ENCODE measurements at regions not wholly inside any gene's neighbourhood (a gene's known extent, or its start where the extent isn't known, plus 50 kb on each side); places are given as distances from the start of the nearest gene placed in this dataset.
"Not testable (repeated sequence)": the region's sequence is repeated elsewhere in the genome, so short reads cannot be mapped to it uniquely, and the experiment has no call there.

DNA sequence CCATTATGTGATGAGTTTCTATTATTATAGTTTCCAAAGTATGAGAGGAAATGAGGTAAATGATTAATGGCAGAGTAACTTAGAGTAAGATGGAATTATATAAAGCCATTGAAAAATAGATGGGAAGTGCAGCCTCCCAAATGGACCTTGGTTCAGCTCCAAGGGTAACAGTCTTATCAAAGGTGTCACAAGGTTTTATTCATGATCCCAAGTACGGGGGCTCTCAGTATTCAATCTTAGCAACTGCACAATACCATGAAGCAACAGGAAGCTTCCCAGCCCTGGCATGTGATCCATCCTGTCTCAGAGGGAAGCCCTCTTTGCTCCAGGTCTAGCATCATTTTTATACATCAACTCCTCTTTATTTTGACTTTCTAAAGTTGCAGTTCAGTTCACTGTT is 948.2 kb downstream of the GALC start:
- no peaks in the 10 kb centered on the region for H3K4me1 ChIP-seq (ENCODE audit: control extremely low read depth in 1 of 4, control insufficient read depth in 4 of 4, insufficient read depth in 4 of 4, low read length in 3 of 4)
- no peak for DNase-seq
- ChIA-PET CTCF (no interaction called here), POLR2A (no interaction called here)
- no peaks in the 10 kb centered on the region for H3K27me3 ChIP-seq (replicated peaks in 2 of 5; ENCODE audit: control insufficient read depth in 4 of 5, insufficient read depth in 5 of 5, low read length in 4 of 5)
- H3K9me3 ChIP-seq (ENCODE audit: control extremely low read depth in 1 of 5, control insufficient read depth in 4 of 5, insufficient read depth in 2 of 5, low read depth in 1 of 5, low read length in 4 of 5): no peaks in the 10 kb centered on the region
- H3K27ac ChIP-seq (ENCODE audit: insufficient read depth in 1 of 2, low read depth in 1 of 2, low read length in 2 of 2, poor library complexity in 1 of 2, severe bottlenecking in 2 of 2): no peak overlapping the region
- 67% methylated on average over 1 of the region's 1 CpG for WGBS (ENCODE audit: insufficient coverage)
- no peaks in the 10 kb centered on the region for H3K36me3 ChIP-seq (ENCODE audit: control insufficient read depth in 4 of 4, insufficient read depth in 4 of 4, low read length in 3 of 4)
- H3K4me3 ChIP-seq (ENCODE audit: control insufficient read depth in 1 of 7, extremely low read depth in 1 of 7, insufficient read depth in 4 of 7, low read depth in 2 of 7, low read length in 6 of 7): no peak overlapping the region

DNA sequence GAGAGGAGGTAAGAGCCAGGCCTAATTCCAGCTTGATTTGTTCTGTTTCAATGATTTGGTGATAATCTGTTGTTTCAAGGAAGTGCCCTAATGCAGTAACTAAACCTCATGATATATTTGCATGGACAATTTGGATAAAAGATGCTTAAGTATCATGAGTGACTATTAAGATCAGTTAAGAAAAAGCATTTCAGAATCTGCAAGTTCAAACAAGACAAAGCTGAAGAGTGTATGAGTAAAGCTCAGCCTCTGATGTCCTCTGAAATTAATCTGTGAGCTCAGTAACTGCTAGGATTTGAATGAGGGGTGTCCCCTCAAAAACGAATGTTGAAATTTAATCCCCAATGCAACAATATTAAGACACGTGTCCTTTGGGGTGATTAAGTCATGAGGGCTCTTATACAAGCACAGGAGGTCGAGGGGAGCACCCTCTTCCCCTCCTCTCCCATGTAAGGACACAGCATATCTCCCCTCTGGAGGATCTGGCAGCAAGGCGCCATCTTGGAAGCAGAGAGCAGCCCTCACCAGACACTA is 949.2 kb downstream of the GALC start:
- ChIA-PET POLR2A (no interaction called here), CTCF (no interaction called here)
- DNase-seq: no peak
- H3K9me3 ChIP-seq (ENCODE audit: control extremely low read depth in 1 of 5, control insufficient read depth in 4 of 5, insufficient read depth in 2 of 5, low read depth in 1 of 5, low read length in 4 of 5): no peaks in the 10 kb centered on the region
- H3K4me1 ChIP-seq (ENCODE audit: control extremely low read depth in 1 of 4, control insufficient read depth in 4 of 4, insufficient read depth in 4 of 4, low read length in 3 of 4): no peaks in the 10 kb centered on the region
- no peak overlapping the region for H3K27ac ChIP-seq (ENCODE audit: insufficient read depth in 1 of 2, low read depth in 1 of 2, low read length in 2 of 2, poor library complexity in 1 of 2, severe bottlenecking in 2 of 2)
- H3K36me3 ChIP-seq (ENCODE audit: control insufficient read depth in 4 of 4, insufficient read depth in 4 of 4, low read length in 3 of 4): no peaks in the 10 kb centered on the region
- 89% methylated on average over 4 of the region's 4 CpGs for WGBS (ENCODE audit: insufficient coverage)
- H3K4me3 ChIP-seq (ENCODE audit: control insufficient read depth in 1 of 7, extremely low read depth in 1 of 7, insufficient read depth in 4 of 7, low read depth in 2 of 7, low read length in 6 of 7): no peak overlapping the region
- H3K27me3 ChIP-seq (replicated peaks in 2 of 5; ENCODE audit: control insufficient read depth in 4 of 5, insufficient read depth in 5 of 5, low read length in 4 of 5): no peaks in the 10 kb centered on the region

DNA sequence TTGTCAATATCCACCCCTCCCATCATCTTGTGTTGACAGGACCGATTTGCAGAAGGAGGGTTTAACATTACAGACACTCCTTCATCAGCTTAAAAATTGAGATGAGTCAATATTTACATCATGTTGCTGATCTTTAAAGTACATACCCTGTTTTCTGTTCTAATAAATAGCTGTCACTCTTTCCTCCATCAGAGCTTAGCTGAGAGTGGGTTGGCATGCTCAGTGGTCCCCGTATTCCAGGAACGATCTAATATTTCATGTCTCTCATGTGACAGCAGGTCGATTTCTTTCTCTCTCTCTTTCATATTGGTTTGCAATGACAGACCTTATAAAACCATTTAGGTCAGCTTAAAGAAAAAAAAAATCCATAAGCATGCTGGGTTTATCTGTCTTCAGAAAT is 950.6 kb downstream of the GALC start:
- ChIA-PET CTCF (no interaction called here), POLR2A (no interaction called here)
- no peaks in the 10 kb centered on the region for H3K9me3 ChIP-seq (ENCODE audit: control extremely low read depth in 1 of 5, control insufficient read depth in 4 of 5, insufficient read depth in 2 of 5, low read depth in 1 of 5, low read length in 4 of 5)
- no peak overlapping the region for H3K4me3 ChIP-seq (ENCODE audit: control insufficient read depth in 1 of 7, extremely low read depth in 1 of 7, insufficient read depth in 4 of 7, low read depth in 2 of 7, low read length in 6 of 7)
- DNase-seq: no peak
- no peaks in the 10 kb centered on the region for H3K36me3 ChIP-seq (ENCODE audit: control insufficient read depth in 4 of 4, insufficient read depth in 4 of 4, low read length in 3 of 4)
- H3K27me3 ChIP-seq (replicated peaks in 2 of 5; ENCODE audit: control insufficient read depth in 4 of 5, insufficient read depth in 5 of 5, low read length in 4 of 5): no peaks in the 10 kb centered on the region
- H3K4me1 ChIP-seq (ENCODE audit: control extremely low read depth in 1 of 4, control insufficient read depth in 4 of 4, insufficient read depth in 4 of 4, low read length in 3 of 4): no peaks in the 10 kb centered on the region
- WGBS (ENCODE audit: insufficient coverage): 100% methylated on average over 1 of the region's 4 CpGs
- no peak overlapping the region for H3K27ac ChIP-seq (ENCODE audit: insufficient read depth in 1 of 2, low read depth in 1 of 2, low read length in 2 of 2, poor library complexity in 1 of 2, severe bottlenecking in 2 of 2)

DNA sequence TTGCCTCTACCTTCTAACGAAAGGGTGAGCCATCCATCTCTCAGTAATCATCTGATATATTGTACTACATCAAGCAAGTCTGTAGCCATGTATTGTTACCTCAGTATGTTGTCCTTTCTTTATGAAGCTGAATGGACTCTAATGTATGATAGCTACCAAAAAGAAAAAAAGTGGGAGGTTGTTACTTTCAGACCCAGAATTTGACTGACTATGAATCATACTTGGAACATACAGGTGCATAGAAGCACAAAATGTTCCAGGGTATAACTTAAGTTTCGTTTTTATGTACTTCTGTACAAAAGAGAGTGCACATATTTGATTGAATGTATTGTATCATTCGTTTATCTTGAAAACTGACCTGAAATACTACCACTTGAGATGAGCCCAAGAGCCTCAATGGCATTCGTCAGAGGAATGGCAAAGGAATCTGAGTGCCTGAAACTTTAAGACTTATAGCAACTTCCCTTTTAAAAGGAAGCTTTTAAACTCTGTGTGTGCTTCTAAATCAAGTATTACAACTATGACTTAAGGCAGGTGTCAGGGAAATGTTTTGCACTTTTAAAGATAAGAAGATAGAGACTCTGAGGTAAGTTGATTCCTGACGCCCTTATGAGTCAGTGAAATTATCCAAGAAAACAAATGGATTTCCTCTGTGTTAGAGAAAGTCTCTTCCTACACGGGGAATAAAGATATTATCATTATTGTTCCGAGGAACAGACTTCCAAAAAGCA is 951.5 kb downstream of the GALC start:
- H3K27ac ChIP-seq (ENCODE audit: insufficient read depth in 1 of 2, low read depth in 1 of 2, low read length in 2 of 2, poor library complexity in 1 of 2, severe bottlenecking in 2 of 2): no peak overlapping the region
- WGBS (ENCODE audit: insufficient coverage): 17% methylated on average over 3 of the region's 7 CpGs
- H3K27me3 ChIP-seq (replicated peaks in 2 of 5; ENCODE audit: control insufficient read depth in 4 of 5, insufficient read depth in 5 of 5, low read length in 4 of 5): no peaks in the 10 kb centered on the region
- H3K9me3 ChIP-seq (ENCODE audit: control extremely low read depth in 1 of 5, control insufficient read depth in 4 of 5, insufficient read depth in 2 of 5, low read depth in 1 of 5, low read length in 4 of 5): no peaks in the 10 kb centered on the region
- ChIA-PET CTCF (no interaction called here), POLR2A (no interaction called here)
- H3K4me1 ChIP-seq (ENCODE audit: control extremely low read depth in 1 of 4, control insufficient read depth in 4 of 4, insufficient read depth in 4 of 4, low read length in 3 of 4): no peaks in the 10 kb centered on the region
- peak overlapping the region in 1 of 7 experiments; percentile 6 for H3K4me3 ChIP-seq (ENCODE audit: control insufficient read depth in 1 of 7, extremely low read depth in 1 of 7, insufficient read depth in 4 of 7, low read depth in 2 of 7, low read length in 6 of 7)
- no peaks in the 10 kb centered on the region for H3K36me3 ChIP-seq (ENCODE audit: control insufficient read depth in 4 of 4, insufficient read depth in 4 of 4, low read length in 3 of 4)
- DNase-seq: no peak

DNA sequence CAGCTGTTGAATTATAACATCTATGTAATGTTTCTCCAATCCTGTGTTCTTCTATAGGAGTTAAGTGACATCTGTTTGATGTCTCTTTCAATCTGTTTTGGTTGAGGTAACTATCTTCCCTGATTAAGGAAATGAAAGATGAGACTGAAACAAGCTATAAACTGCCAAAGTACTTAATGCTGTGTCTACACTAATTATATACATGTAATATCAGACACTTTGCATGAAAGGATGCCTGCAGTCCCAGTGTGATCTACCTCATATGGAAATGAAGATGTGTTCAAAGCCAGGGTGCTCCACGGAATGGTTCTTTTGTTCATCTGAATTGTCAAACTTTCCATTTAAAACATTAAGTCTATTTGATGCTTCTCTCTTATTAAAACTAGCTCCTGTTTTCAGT is 958.3 kb downstream of the GALC start:
- H3K36me3 ChIP-seq (ENCODE audit: control insufficient read depth in 4 of 4, insufficient read depth in 4 of 4, low read length in 3 of 4): no peaks in the 10 kb centered on the region
- no peaks in the 10 kb centered on the region for H3K4me1 ChIP-seq (ENCODE audit: control extremely low read depth in 1 of 4, control insufficient read depth in 4 of 4, insufficient read depth in 4 of 4, low read length in 3 of 4)
- H3K27me3 ChIP-seq (replicated peaks in 2 of 5; ENCODE audit: control insufficient read depth in 4 of 5, insufficient read depth in 5 of 5, low read length in 4 of 5): no peaks in the 10 kb centered on the region
- DNase-seq: no peak
- CTCF ChIA-PET: no interaction called here
- WGBS (ENCODE audit: insufficient coverage): no CpG with 5 or more reads among the region's 1 CpG
- no peak overlapping the region for H3K4me3 ChIP-seq (ENCODE audit: control insufficient read depth in 1 of 7, extremely low read depth in 1 of 7, insufficient read depth in 4 of 7, low read depth in 2 of 7, low read length in 6 of 7)
- POLR2A ChIA-PET: no interaction called here
- no peaks in the 10 kb centered on the region for H3K9me3 ChIP-seq (ENCODE audit: control extremely low read depth in 1 of 5, control insufficient read depth in 4 of 5, insufficient read depth in 2 of 5, low read depth in 1 of 5, low read length in 4 of 5)
- H3K27ac ChIP-seq (ENCODE audit: insufficient read depth in 1 of 2, low read depth in 1 of 2, low read length in 2 of 2, poor library complexity in 1 of 2, severe bottlenecking in 2 of 2): no peak overlapping the region

DNA sequence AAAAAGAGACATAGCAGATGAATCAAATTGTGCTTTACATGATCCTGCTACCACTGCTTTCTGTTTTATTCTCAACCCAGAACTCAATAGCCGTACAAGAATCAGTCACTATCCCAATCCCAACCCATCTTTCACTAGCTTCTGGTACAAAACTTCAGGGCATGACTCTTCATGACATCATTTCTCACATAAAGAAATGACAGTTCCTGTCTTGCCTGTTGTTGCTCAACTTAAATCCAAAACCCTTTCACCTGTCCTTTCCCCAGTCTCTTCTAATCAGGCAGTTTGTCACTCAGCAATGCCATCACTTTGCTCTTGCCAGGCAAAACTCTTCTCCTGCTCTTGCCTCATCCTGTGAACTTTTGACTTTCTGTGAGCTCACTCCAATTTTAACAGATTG is 962.8 kb downstream of the GALC start:
- H3K36me3 ChIP-seq (ENCODE audit: control insufficient read depth in 4 of 4, insufficient read depth in 4 of 4, low read length in 3 of 4): no peaks in the 10 kb centered on the region
- ChIA-PET POLR2A (no interaction called here), CTCF (no interaction called here)
- H3K27ac ChIP-seq (ENCODE audit: insufficient read depth in 1 of 2, low read depth in 1 of 2, low read length in 2 of 2, poor library complexity in 1 of 2, severe bottlenecking in 2 of 2): no peak overlapping the region
- no peaks in the 10 kb centered on the region for H3K9me3 ChIP-seq (ENCODE audit: control extremely low read depth in 1 of 5, control insufficient read depth in 4 of 5, insufficient read depth in 2 of 5, low read depth in 1 of 5, low read length in 4 of 5)
- no peaks in the 10 kb centered on the region for H3K4me1 ChIP-seq (ENCODE audit: control extremely low read depth in 1 of 4, control insufficient read depth in 4 of 4, insufficient read depth in 4 of 4, low read length in 3 of 4)
- no peak overlapping the region for H3K4me3 ChIP-seq (ENCODE audit: control insufficient read depth in 1 of 7, extremely low read depth in 1 of 7, insufficient read depth in 4 of 7, low read depth in 2 of 7, low read length in 6 of 7)
- H3K27me3 ChIP-seq (replicated peaks in 2 of 5; ENCODE audit: control insufficient read depth in 4 of 5, insufficient read depth in 5 of 5, low read length in 4 of 5): no peaks in the 10 kb centered on the region
- DNase-seq: no peak
- WGBS (ENCODE audit: insufficient coverage): 100% methylated on average over 1 of the region's 1 CpG

DNA sequence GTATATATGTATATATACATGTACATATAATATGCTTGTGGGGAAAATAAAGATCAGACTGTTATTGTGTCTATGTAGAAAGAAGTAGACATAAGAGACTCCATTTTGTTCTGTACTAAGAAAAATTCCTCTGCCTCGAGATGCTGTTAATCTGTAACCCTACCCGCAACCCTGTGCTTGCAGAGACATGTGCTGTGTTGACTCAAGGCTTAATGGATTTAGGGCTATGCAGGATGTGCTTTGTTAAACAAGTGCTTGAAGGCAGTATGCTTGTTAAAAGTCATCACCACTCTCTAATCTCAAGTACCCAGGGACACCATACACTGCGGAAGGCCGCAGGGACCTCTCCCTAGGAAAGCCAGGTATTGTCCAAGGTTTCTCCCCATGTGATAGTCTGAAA is 972.9 kb downstream of the GALC start:
- H3K27ac ChIP-seq (ENCODE audit: insufficient read depth in 1 of 2, low read depth in 1 of 2, low read length in 2 of 2, poor library complexity in 1 of 2, severe bottlenecking in 2 of 2); DNase-seq; H3K36me3 ChIP-seq (ENCODE audit: control insufficient read depth in 4 of 4, insufficient read depth in 4 of 4, low read length in 3 of 4); H3K27me3 ChIP-seq (replicated peaks in 2 of 5; ENCODE audit: control insufficient read depth in 4 of 5, insufficient read depth in 5 of 5, low read length in 4 of 5); H3K4me1 ChIP-seq (ENCODE audit: control extremely low read depth in 1 of 4, control insufficient read depth in 4 of 4, insufficient read depth in 4 of 4, low read length in 3 of 4); H3K9me3 ChIP-seq (ENCODE audit: control extremely low read depth in 1 of 5, control insufficient read depth in 4 of 5, insufficient read depth in 2 of 5, low read depth in 1 of 5, low read length in 4 of 5); CTCF ChIA-PET; H3K4me3 ChIP-seq (ENCODE audit: control insufficient read depth in 1 of 7, extremely low read depth in 1 of 7, insufficient read depth in 4 of 7, low read depth in 2 of 7, low read length in 6 of 7); POLR2A ChIA-PET: not testable (repeated sequence)
- 71% methylated on average over 2 of the region's 4 CpGs for WGBS (ENCODE audit: insufficient coverage)

All from common myeloid progenitor, CD34-positive (primary cell).